Uterus (tissue), 3 donors: ENCODE measurements at regions not wholly inside any gene's neighbourhood (a gene's known extent, or its start where the extent isn't known, plus 50 kb on each side); places are given as distances from the start of the nearest gene placed in this dataset.

Experiments
- DNase-seq, 2 donors: peaks; one replicate each; pipeline ENCODE4 v3.0.0-alpha.2; 2019 to 2020
- H3K27ac ChIP-seq, 2 donors: fragments of 200-600 bp; sonication (generic); 1 replicate in 1 of 2; 2 replicates in 1 of 2; pipeline ENCODE4 v1.5.1; 2016 to 2018
- H3K27me3 ChIP-seq, 2 donors: fragments of 200-600 bp; sonication (generic); one replicate each; pipeline ENCODE4 v1.5.1; 2018 to 2019; ENCODE audit warnings: control low read depth in 1 of 2
- H3K36me3 ChIP-seq, 2 donors: fragments of 200-600 bp; sonication (generic); one replicate each; pipeline ENCODE4 v1.5.1; 2019; ENCODE audit warnings: control low read depth in 1 of 2
- H3K4me1 ChIP-seq, 2 donors: fragments of 200-600 bp; sonication (generic); one replicate each; pipeline ENCODE4 v1.5.1; 2018 to 2019; ENCODE audit warnings: control low read depth in 1 of 2
- H3K4me3 ChIP-seq, 2 donors: fragments of 200-600 bp; sonication (generic); 1 replicate in 1 of 2; 2 replicates in 1 of 2; pipeline ENCODE4 v1.5.1; 2018 to 2019; ENCODE audit warnings: mild to moderate bottlenecking in 1 of 2
- H3K9me3 ChIP-seq, 2 donors: fragments of 200-600 bp; sonication (generic); one replicate each; pipeline ENCODE4 v1.5.1; 2019; ENCODE audit warnings: control low read depth in 1 of 2
- POLR2A ChIP-seq, 2 donors: fragments of 450-650 bp; IDR thresholded peaks; one replicate each; pipeline ENCODE4 v1.6.1; 2016; ENCODE audit warnings: antibody characterized with exemption in 2 of 2, mild to moderate bottlenecking in 1 of 2, moderate library complexity in 1 of 2
- intact Hi-C: fragments of 100-400 bp; cut with DNase I; formaldehyde crosslinking; loops from one replicate; pipeline ENCODE4 v1.15.1; 2023; ENCODE audit warnings: low total_unique reads
- TF ChIP-seq, protein P1 (sequence below), 4 experiments: fragments of 200-600 bp in 2 of 4; fragments of 450-650 bp in 2 of 4; sonication (generic) in 2 of 4; IDR thresholded peaks; one replicate each; pipeline ENCODE4 v1.5.1; 2016 to 2019; ENCODE audit warnings: antibody characterized with exemption in 4 of 4, mild to moderate bottlenecking in 2 of 4, moderate library complexity in 1 of 4
- donor health status: DM: yes; HTN: yes; CAD: no.

DNA sequence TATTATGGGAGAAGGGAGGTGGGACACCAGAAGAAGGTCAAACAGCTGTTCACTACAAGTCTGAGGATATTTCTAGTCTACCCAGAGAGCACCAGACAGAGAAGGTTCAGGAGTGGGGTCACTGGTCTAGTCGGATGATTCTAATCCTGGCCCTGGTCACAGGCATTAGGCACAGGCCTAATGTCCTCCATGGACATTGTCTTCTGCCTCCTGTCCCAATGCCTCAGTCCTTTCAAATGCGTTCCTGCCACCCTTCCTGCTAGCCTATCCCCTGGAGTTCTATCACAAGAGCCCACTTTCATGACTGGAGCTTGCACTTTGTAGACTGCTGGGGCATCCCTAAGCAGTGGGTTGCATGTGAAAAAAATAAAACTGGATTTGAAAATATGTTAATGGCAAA lies 83.9 kb upstream of the PFN2 start:
- no peak for DNase-seq
- H3K4me1 ChIP-seq: no peaks in the 10 kb centered on the region
- H3K4me3 ChIP-seq: no peak overlapping the region
- H3K27ac ChIP-seq: no peak overlapping the region
- no peaks in the 10 kb centered on the region for H3K9me3 ChIP-seq
- TF ChIP-seq POLR2A (IDR thresholded peaks at IDR 0.05): no peak
- TF ChIP-seq, protein P1, sequence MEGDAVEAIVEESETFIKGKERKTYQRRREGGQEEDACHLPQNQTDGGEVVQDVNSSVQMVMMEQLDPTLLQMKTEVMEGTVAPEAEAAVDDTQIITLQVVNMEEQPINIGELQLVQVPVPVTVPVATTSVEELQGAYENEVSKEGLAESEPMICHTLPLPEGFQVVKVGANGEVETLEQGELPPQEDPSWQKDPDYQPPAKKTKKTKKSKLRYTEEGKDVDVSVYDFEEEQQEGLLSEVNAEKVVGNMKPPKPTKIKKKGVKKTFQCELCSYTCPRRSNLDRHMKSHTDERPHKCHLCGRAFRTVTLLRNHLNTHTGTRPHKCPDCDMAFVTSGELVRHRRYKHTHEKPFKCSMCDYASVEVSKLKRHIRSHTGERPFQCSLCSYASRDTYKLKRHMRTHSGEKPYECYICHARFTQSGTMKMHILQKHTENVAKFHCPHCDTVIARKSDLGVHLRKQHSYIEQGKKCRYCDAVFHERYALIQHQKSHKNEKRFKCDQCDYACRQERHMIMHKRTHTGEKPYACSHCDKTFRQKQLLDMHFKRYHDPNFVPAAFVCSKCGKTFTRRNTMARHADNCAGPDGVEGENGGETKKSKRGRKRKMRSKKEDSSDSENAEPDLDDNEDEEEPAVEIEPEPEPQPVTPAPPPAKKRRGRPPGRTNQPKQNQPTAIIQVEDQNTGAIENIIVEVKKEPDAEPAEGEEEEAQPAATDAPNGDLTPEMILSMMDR (IDR thresholded peaks at IDR 0.05): no peak
- H3K36me3 ChIP-seq: no peaks in the 10 kb centered on the region
- intact Hi-C loops: no loop called here
- H3K27me3 ChIP-seq: no peaks in the 10 kb centered on the region

DNA sequence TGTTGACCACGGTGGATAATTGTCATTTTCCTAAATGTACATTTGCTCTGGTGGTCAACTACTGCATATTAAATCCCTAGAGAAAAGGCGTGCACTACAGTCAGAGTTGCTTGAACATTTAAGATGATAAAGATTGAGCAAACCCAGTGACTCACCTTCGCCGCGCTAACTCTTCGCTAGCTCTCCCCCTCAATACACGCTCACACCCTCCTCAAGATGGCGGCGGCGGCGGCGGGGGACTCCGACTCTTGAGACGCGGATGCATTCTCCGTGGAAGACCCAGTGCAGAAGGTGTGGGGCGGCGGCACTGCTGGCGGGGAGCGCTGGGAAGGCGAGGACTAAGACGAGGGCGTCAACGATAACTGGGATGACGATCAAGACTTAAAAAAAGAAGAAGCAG lies 79.8 kb upstream of the PFN2 start:
- DNase-seq: no peak
- Histone ChIP-seq H3K4me3 (no peak overlapping the region), H3K4me1 (no peaks in the 10 kb centered on the region), H3K27me3 (no peaks in the 10 kb centered on the region), H3K9me3 (peaks cover 0 to 1% of the 10 kb centered on the region in 2 donors), H3K36me3 (no peaks in the 10 kb centered on the region), H3K27ac (no peak overlapping the region)
- intact Hi-C loops: no loop called here
- no peak for TF ChIP-seq POLR2A (IDR thresholded peaks at IDR 0.05)
- TF ChIP-seq, protein P1 (IDR thresholded peaks at IDR 0.05): no peak

- no peak for TF ChIP-seq POLR2A (IDR thresholded peaks at IDR 0.05)
- TF ChIP-seq, protein P1 (IDR thresholded peaks at IDR 0.05): no peak
- Histone ChIP-seq H3K27ac (no peak overlapping the region), H3K4me1 (no peaks in the 10 kb centered on the region), H3K4me3 (no peak overlapping the region), H3K9me3 (peaks cover 0 to 4% of the 10 kb centered on the region in 2 donors), H3K36me3 (no peaks in the 10 kb centered on the region), H3K27me3 (no peaks in the 10 kb centered on the region)
- DNase-seq: no peak
- intact Hi-C loops: no loop called here
Observed at GRCh38 chr3:150049317-150049716, 78.6 kb upstream of the PFN2 start.

GRCh38 chr3:150041877-150042276 lies 71.2 kb upstream of the PFN2 start:
- H3K27me3 ChIP-seq: no peaks in the 10 kb centered on the region
- intact Hi-C loops: no loop called here
- DNase-seq: no peak
- no peak overlapping the region for H3K27ac ChIP-seq
- H3K36me3 ChIP-seq: no peaks in the 10 kb centered on the region
- H3K9me3 ChIP-seq: peaks cover 0 to 17% of the 10 kb centered on the region in 2 donors
- TF ChIP-seq POLR2A (IDR thresholded peaks at IDR 0.05): no peak
- TF ChIP-seq, protein P1 (IDR thresholded peaks at IDR 0.05): no peak
- no peaks in the 10 kb centered on the region for H3K4me1 ChIP-seq
- no peak overlapping the region for H3K4me3 ChIP-seq

DNA sequence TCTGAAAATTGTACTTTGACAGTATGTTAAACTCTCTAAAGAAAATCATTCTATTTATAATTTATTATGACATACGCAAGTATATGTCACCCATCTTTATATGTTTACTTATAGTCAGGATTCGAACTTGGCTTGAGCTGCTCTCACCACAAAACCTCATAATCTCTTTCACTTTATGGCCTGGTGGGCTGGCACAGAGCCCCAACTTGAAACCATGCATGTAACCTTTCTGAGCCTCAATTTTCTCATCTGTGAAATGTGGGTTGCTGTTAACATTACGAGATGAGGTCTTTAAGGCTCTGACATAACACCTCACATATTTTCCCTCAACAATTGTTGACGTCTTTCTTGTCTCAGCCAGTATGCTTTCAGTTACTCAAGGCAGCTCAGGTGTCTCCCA lies 69.4 kb upstream of the PFN2 start:
- no peaks in the 10 kb centered on the region for H3K27me3 ChIP-seq
- no peaks in the 10 kb centered on the region for H3K4me1 ChIP-seq
- peaks cover 0 to 13% of the 10 kb centered on the region in 2 donors for H3K9me3 ChIP-seq
- DNase-seq: no peak
- H3K4me3 ChIP-seq: no peak overlapping the region
- intact Hi-C loops: no loop called here
- no peaks in the 10 kb centered on the region for H3K36me3 ChIP-seq
- TF ChIP-seq, protein P1 (IDR thresholded peaks at IDR 0.05): no peak
- no peak for TF ChIP-seq POLR2A (IDR thresholded peaks at IDR 0.05)
- H3K27ac ChIP-seq: no peak overlapping the region
